GM12878 (cell line): ENCODE measurements at regions not wholly inside any gene's neighbourhood (a gene's known extent, or its start where the extent isn't known, plus 50 kb on each side); places are given as distances from the start of the nearest gene placed in this dataset.

Source experiments
- ATAC-seq: fragments of 200-7000 bp; cut with Tn5 transposase; 3 replicates; pipeline ENCODE4 v1.9.1; 2020; ENCODE audit warnings: mild to moderate bottlenecking, moderate library complexity
- BruUV-seq: library from RNA; stranded (reverse); fragments of 400-500 nt; replicated peaks from 2 replicates; lab custom pipeline; 2021; lab: Mats Ljungman, UMichigan
- CTCF ChIA-PET: fragments of 300-600 bp; sonication (Branson Sonifier 250); formaldehyde crosslinking; extraction: SDS; loops from one replicate; lab custom pipeline; 2021; ENCODE audit warnings: inconsistent platforms; lab: Yijun Ruan, JAX
- POLR2A ChIA-PET: fragments of 350-600 bp; formaldehyde crosslinking; extraction: SDS; loops from one replicate; lab custom pipeline; 2021; ENCODE audit warnings: inconsistent platforms; lab: Charles Lee
- RAD21 ChIA-PET: fragments of 300-600 bp; sonication (Branson Sonifier 250); formaldehyde crosslinking; loops from one replicate; lab custom pipeline; 2023; ENCODE audit warnings: antibody characterized with exemption; ENCODE audit not compliant: unreplicated experiment; lab: Charles Lee
- SMC1A ChIA-PET: fragments of 300-600 bp; sonication (Branson Sonifier 250); formaldehyde crosslinking; loops from one replicate; lab custom pipeline; 2023; ENCODE audit not compliant: unreplicated experiment, uncharacterized antibody; lab: Charles Lee
- DNase-seq: peaks from one replicate; pipeline ENCODE4 v3.0.0-alpha.2; 2011; ENCODE audit warnings: low read depth, low spot score
- FAIRE-seq: peaks from 3 replicates; lab custom pipeline; 2011; peaks lifted over from hg19 to GRCh38; lab: Jason Lieb, UNC
- H2AFZ ChIP-seq: 2 replicates; pipeline ENCODE4 v1.6.0; 2011; ENCODE audit warnings: low read depth, low read length, control low read depth; ENCODE audit not compliant: control insufficient read depth
- H3K27ac ChIP-seq: 2 replicates; pipeline ENCODE4 v1.5.1; 2011; ENCODE audit warnings: control low read depth; ENCODE audit not compliant: control insufficient read depth, insufficient read depth
- H3K27me3 ChIP-seq, 2 experiments: replicated peaks in 1 of 2; 2 replicates each; pipeline versions ENCODE4 v1.6.0 to v1.6.1; 2011; ENCODE audit warnings: low read length in 1 of 2; ENCODE audit not compliant: control insufficient read depth in 2 of 2, insufficient read depth in 2 of 2
- H3K36me3 ChIP-seq, 2 experiments: 2 replicates each; pipeline ENCODE4 v1.5.1; 2011; ENCODE audit warnings: low read length in 1 of 2; ENCODE audit not compliant: control insufficient read depth in 2 of 2, insufficient read depth in 2 of 2
- H3K4me1 ChIP-seq: 2 replicates; pipeline ENCODE4 v1.6.1; 2011; ENCODE audit warnings: mild to moderate bottlenecking, low read length, moderate library complexity, mixed read lengths; ENCODE audit not compliant: control insufficient read depth, insufficient read depth
- H3K4me2 ChIP-seq: 2 replicates; pipeline ENCODE4 v1.6.0; 2011; ENCODE audit warnings: control low read depth; ENCODE audit not compliant: control insufficient read depth, insufficient read depth
- H3K4me3 ChIP-seq: fragments of 200-600 bp; sonication (generic); 2 replicates; pipeline ENCODE4 v1.5.1; 2016
- H3K79me2 ChIP-seq: 2 replicates; pipeline ENCODE4 v1.6.0; 2011; ENCODE audit warnings: low read length; ENCODE audit not compliant: control insufficient read depth, insufficient read depth
- H3K9ac ChIP-seq: 2 replicates; pipeline ENCODE4 v1.8.0; 2011; ENCODE audit warnings: low read length, control low read depth, mixed read lengths; ENCODE audit not compliant: control insufficient read depth, insufficient read depth
- H3K9me3 ChIP-seq: replicated peaks from 3 replicates; pipeline ENCODE4 v1.5.1; 2011; ENCODE audit warnings: mild to moderate bottlenecking, low read length; ENCODE audit not compliant: control insufficient read depth, insufficient read depth
- H4K20me1 ChIP-seq: 2 replicates; pipeline ENCODE4 v1.6.0; 2011; ENCODE audit not compliant: control insufficient read depth, insufficient read depth
- CBX3 ChIP-seq: fragments of 200-600 bp; sonication (generic); IDR thresholded peaks from 2 replicates; pipeline ENCODE4 v1.6.1; 2016; ENCODE audit warnings: low read depth, borderline replicate concordance
- CREM ChIP-seq: IDR thresholded peaks from 2 replicates; pipeline ENCODE4 v1.6.1; 2014; ENCODE audit warnings: antibody characterized with exemption, low read depth
- ETV6 ChIP-seq, 2 experiments: fragments of 450-650 bp in 1 of 2; IDR thresholded peaks in 1 of 2; conservative IDR thresholded peaks in 1 of 2; 2 replicates each; pipeline ENCODE4 v1.6.1; 2014; ENCODE audit warnings: antibody characterized with exemption in 1 of 2, borderline replicate concordance in 1 of 2, low read depth in 1 of 2, mild to moderate bottlenecking in 1 of 2, moderate library complexity in 1 of 2
- JUNB ChIP-seq: IDR thresholded peaks from 2 replicates; pipeline ENCODE4 v1.6.1; 2016; ENCODE audit warnings: antibody characterized with exemption, mild to moderate bottlenecking
- KLF5 ChIP-seq: fragments of 450-650 bp; IDR thresholded peaks from 2 replicates; pipeline ENCODE4 v1.6.1; 2014; ENCODE audit warnings: mild to moderate bottlenecking; ENCODE audit not compliant: partially characterized antibody
- MEF2B ChIP-seq: fragments of 450-650 bp; IDR thresholded peaks from 2 replicates; pipeline ENCODE4 v1.6.1; 2018; ENCODE audit warnings: mild to moderate bottlenecking, moderate library complexity; ENCODE audit not compliant: partially characterized antibody, poor library complexity, severe bottlenecking
- NKRF ChIP-seq: fragments of 450-650 bp; conservative IDR thresholded peaks from 2 replicates; pipeline ENCODE4 v1.6.1; 2017; ENCODE audit warnings: mild to moderate bottlenecking, moderate library complexity
- RELA ChIP-seq: fragments of 450-650 bp; IDR thresholded peaks from 2 replicates; pipeline ENCODE4 v1.8.0; 2014; ENCODE audit warnings: borderline replicate concordance; ENCODE audit not compliant: partially characterized antibody
- ZNF274 ChIP-seq: IDR thresholded peaks from one replicate; pipeline ENCODE4 v1.8.0; 2011; ENCODE audit not compliant: insufficient read length, insufficient read depth
- WGBS: methylation state at CpG from one replicate; pipeline ENCODE4 v1.1.6; 2016; ENCODE audit warnings: low lambda C conversion rate; ENCODE audit not compliant: insufficient replicate concordance, insufficient coverage; ENCODE audit errors: missing lambda C conversion rate; 5-methylcytosine and 5-hydroxymethylcytosine counted together
- in situ Hi-C: fragments of 300-500 bp; cut with MboI; formaldehyde crosslinking; loops from 9 replicates; pipeline ENCODE4 v1.14.3; 2018; ENCODE audit warnings: mixed read lengths
- intact Hi-C: fragments of 100-400 bp; cut with micrococcal nuclease; formaldehyde crosslinking; loops from one replicate; pipeline ENCODE4 v1.14.2; 2022; ENCODE audit not compliant: unreplicated experiment
- TF ChIP-seq, protein P1 (sequence below): IDR thresholded peaks from 2 replicates; pipeline ENCODE4 v1.6.1; 2012; ENCODE audit warnings: mild to moderate bottlenecking, low read depth, low read length
- TF ChIP-seq, protein P2 (sequence below): fragments of 450-650 bp; IDR thresholded peaks from 2 replicates; pipeline ENCODE4 v1.6.1; 2014; ENCODE audit warnings: mild to moderate bottlenecking

GRCh38 chr5:54608423-54609085 lies 91.0 kb downstream of the SNX18 start (continued):
- TF ChIP-seq MEF2B (no peak), CREM (no peak), ZNF274 (no peak), KLF5 (no peak), RELA (no peak)
- TF ChIP-seq, protein P1, sequence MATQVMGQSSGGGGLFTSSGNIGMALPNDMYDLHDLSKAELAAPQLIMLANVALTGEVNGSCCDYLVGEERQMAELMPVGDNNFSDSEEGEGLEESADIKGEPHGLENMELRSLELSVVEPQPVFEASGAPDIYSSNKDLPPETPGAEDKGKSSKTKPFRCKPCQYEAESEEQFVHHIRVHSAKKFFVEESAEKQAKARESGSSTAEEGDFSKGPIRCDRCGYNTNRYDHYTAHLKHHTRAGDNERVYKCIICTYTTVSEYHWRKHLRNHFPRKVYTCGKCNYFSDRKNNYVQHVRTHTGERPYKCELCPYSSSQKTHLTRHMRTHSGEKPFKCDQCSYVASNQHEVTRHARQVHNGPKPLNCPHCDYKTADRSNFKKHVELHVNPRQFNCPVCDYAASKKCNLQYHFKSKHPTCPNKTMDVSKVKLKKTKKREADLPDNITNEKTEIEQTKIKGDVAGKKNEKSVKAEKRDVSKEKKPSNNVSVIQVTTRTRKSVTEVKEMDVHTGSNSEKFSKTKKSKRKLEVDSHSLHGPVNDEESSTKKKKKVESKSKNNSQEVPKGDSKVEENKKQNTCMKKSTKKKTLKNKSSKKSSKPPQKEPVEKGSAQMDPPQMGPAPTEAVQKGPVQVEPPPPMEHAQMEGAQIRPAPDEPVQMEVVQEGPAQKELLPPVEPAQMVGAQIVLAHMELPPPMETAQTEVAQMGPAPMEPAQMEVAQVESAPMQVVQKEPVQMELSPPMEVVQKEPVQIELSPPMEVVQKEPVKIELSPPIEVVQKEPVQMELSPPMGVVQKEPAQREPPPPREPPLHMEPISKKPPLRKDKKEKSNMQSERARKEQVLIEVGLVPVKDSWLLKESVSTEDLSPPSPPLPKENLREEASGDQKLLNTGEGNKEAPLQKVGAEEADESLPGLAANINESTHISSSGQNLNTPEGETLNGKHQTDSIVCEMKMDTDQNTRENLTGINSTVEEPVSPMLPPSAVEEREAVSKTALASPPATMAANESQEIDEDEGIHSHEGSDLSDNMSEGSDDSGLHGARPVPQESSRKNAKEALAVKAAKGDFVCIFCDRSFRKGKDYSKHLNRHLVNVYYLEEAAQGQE = no peak

DNA sequence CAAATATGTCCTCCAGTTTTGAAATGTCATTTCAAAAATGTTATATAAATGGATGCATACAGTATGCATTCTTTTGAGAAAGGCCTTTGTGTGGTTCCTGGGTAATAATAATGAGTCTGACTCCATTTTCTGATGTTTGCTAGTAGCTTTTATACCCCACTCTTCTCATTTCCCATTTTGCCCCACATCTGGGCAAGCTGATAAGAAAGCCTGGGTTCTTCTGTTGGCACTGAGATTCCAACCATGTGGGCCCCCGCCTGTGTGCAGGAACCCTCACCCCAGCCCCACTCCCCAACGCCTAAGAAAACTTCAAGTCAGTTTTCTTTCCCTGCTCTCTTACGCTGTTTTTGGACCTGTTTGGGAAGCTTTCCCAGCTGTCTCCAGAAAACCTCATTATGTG lies 89.4 kb downstream of the SNX18 start:
- RAD21 ChIA-PET = no interaction called here
- no peak for FAIRE-seq
- no peaks in the 10 kb centered on the region for H4K20me1 ChIP-seq
- H3K9me3 ChIP-seq = peaks cover 7% of the 10 kb centered on the region; the same call in 2 of the 3 replicates
- no peak for TF ChIP-seq NKRF
- TF ChIP-seq JUNB = no peak
- no peak for TF ChIP-seq CBX3
- TF ChIP-seq, protein P2, sequence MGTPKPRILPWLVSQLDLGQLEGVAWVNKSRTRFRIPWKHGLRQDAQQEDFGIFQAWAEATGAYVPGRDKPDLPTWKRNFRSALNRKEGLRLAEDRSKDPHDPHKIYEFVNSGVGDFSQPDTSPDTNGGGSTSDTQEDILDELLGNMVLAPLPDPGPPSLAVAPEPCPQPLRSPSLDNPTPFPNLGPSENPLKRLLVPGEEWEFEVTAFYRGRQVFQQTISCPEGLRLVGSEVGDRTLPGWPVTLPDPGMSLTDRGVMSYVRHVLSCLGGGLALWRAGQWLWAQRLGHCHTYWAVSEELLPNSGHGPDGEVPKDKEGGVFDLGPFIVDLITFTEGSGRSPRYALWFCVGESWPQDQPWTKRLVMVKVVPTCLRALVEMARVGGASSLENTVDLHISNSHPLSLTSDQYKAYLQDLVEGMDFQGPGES = no peak
- no peak for TF ChIP-seq ETV6 (conservative IDR thresholded peaks at IDR 0.05 in 1 of 2, IDR thresholded peaks at IDR 0.05 in 1 of 2; ENCODE audit: borderline replicate concordance in 1 of 2, low read depth in 1 of 2)
- H3K27me3 ChIP-seq = no peaks in the 10 kb centered on the region
- no peak for DNase-seq
- intact Hi-C loops = no loop called here
- H3K4me3 ChIP-seq = no peak overlapping the region
- H3K79me2 ChIP-seq = no peaks in the 10 kb centered on the region
- no peak overlapping the region for H3K4me2 ChIP-seq
- POLR2A ChIA-PET = no interaction called here
- H3K4me1 ChIP-seq = peaks cover 6% of the 10 kb centered on the region
- SMC1A ChIA-PET = no interaction called here
- no peaks in the 10 kb centered on the region for H3K36me3 ChIP-seq
- in situ Hi-C loops = no loop called here
- no peak overlapping the region for H3K9ac ChIP-seq
- no peak overlapping the region for H2AFZ ChIP-seq
- CTCF ChIA-PET = no interaction called here
- no peak for ATAC-seq
- 36% methylated on average over 3 of the region's 3 CpGs for WGBS
- no peak overlapping the region for H3K27ac ChIP-seq
- BruUV-seq = no TSS peak
